ENCODE measurements at regions not wholly inside any gene's neighbourhood (a gene's known extent, or its start where the extent isn't known, plus 50 kb on each side); places are given as distances from the start of the nearest gene placed in this dataset.

GRCh38 chr1:195153107-195153506 is 1455.1 kb downstream of the KCNT2 start:
- Histone ChIP-seq H3K4me3 (ENCODE audit: low read length) (no peak overlapping the region), H3K4me1 (ENCODE audit: insufficient read depth, low read length) (no peaks in the 10 kb centered on the region)

DNA sequence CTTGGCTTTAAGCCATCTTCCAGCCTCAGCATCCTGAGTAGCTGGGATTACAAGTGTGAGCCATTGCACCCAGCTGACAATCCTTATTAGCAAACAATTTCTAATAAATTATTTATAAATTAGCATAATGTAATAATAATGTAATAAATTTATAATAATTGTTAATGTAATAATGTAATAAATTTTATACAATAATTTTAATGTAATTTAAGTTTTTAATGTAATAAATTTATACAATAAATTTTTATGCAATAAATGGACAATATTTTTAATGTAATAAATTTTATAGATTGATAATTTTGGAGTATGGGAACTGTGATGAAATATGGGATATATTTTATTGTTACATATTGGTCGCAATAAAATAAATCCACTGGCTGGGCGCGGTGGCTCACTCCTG is 1457.5 kb downstream of the KCNT2 start:
- no peaks in the 10 kb centered on the region for H3K9me3 ChIP-seq (ENCODE audit: low read depth, low read length)
- no peaks in the 10 kb centered on the region for H3K27me3 ChIP-seq (ENCODE audit: insufficient read depth, low read length)
- H3K4me1 ChIP-seq (ENCODE audit: insufficient read depth, low read length) = no peaks in the 10 kb centered on the region
- no peak overlapping the region for H3K4me3 ChIP-seq (ENCODE audit: low read length)

More at GRCh38 chr1:195153107-195153506, 1455.1 kb downstream of the KCNT2 start:
- Histone ChIP-seq H3K9me3 (ENCODE audit: low read depth, low read length) (no peaks in the 10 kb centered on the region), H3K27me3 (ENCODE audit: insufficient read depth, low read length) (no peaks in the 10 kb centered on the region)

- H3K27me3 ChIP-seq (ENCODE audit: insufficient read depth, low read length) = no peaks in the 10 kb centered on the region
- H3K9me3 ChIP-seq (ENCODE audit: low read depth, low read length) = no peaks in the 10 kb centered on the region
- H3K4me1 ChIP-seq (ENCODE audit: insufficient read depth, low read length) = no peaks in the 10 kb centered on the region
- no peak overlapping the region for H3K4me3 ChIP-seq (ENCODE audit: low read length)
Observed at GRCh38 chr1:195141294-195141693, 1466.9 kb downstream of the KCNT2 start.

DNA sequence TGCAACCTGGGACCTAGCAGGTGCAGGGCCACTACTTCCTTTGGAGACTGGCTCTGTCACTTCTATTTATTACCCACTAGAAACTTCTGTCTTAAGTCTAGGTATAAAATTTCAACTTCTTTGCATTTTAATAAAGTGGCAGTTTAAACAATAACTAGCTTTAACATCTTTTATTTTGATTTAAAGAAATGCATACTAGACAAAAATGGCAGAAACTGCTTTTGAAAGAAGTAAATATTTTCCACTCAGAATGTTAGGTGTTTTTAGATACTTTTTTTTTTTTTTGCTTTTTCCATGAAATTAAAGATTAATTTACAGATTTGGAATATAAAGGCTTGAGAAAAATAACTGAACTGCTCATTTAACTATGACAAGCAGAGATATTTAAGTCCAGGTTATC is 1477.6 kb downstream of the KCNT2 start:
- H3K4me3 ChIP-seq (ENCODE audit: low read length) = no peak overlapping the region
- no peaks in the 10 kb centered on the region for H3K27me3 ChIP-seq (ENCODE audit: insufficient read depth, low read length)

DNA sequence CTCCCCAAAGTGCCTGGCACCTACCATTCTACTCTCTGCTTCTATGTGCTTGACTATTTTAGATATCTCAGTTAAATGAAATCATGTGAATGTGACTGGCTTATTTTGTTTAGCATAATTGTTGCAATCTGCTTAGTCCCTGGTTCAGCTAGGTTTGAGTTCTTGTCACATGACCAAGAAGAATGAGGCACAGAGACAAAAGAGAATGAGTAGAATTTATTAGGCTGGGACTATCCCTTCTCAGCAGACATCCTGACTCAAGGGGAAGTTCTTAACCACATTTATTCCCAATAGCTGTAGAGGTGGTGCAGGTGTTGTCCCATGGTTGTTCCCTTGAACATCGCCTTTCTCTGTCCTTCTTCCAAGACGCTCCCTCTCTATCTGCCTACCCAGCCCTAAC is 1485.7 kb downstream of the KCNT2 start:
- Histone ChIP-seq H3K4me3 (ENCODE audit: low read length) (no peak overlapping the region), H3K27me3 (ENCODE audit: insufficient read depth, low read length) (no peaks in the 10 kb centered on the region), H3K4me1 (ENCODE audit: insufficient read depth, low read length) (no peaks in the 10 kb centered on the region), H3K9me3 (ENCODE audit: low read depth, low read length) (peaks cover 9% of the 10 kb centered on the region)

More for the DNA sequence above, 1477.6 kb downstream of the KCNT2 start:
- Histone ChIP-seq H3K4me1 (ENCODE audit: insufficient read depth, low read length) (no peaks in the 10 kb centered on the region), H3K9me3 (ENCODE audit: low read depth, low read length) (no peaks in the 10 kb centered on the region)

GRCh38 chr1:195113471-195113870 is 1494.8 kb downstream of the KCNT2 start:
- Histone ChIP-seq H3K9me3 (ENCODE audit: low read depth, low read length) (no peaks in the 10 kb centered on the region), H3K4me3 (ENCODE audit: low read length) (no peak overlapping the region), H3K27me3 (ENCODE audit: insufficient read depth, low read length) (no peaks in the 10 kb centered on the region), H3K4me1 (ENCODE audit: insufficient read depth, low read length) (no peaks in the 10 kb centered on the region)

GRCh38 chr1:195105773-195106172 is 1502.5 kb downstream of the KCNT2 start:
- H3K9me3 ChIP-seq (ENCODE audit: low read depth, low read length) = no peaks in the 10 kb centered on the region
- H3K27me3 ChIP-seq (ENCODE audit: insufficient read depth, low read length) = no peaks in the 10 kb centered on the region
- H3K4me1 ChIP-seq (ENCODE audit: insufficient read depth, low read length) = no peaks in the 10 kb centered on the region
- H3K4me3 ChIP-seq (ENCODE audit: low read length) = no peak overlapping the region

GRCh38 chr1:195105281-195105680 is 1503.0 kb downstream of the KCNT2 start:
- Histone ChIP-seq H3K27me3 (ENCODE audit: insufficient read depth, low read length) (no peaks in the 10 kb centered on the region), H3K9me3 (ENCODE audit: low read depth, low read length) (no peaks in the 10 kb centered on the region), H3K4me1 (ENCODE audit: insufficient read depth, low read length) (no peaks in the 10 kb centered on the region), H3K4me3 (ENCODE audit: low read length) (no peak overlapping the region)

GRCh38 chr1:195097316-195097715 is 1510.9 kb downstream of the KCNT2 start:
- H3K4me1 ChIP-seq (ENCODE audit: insufficient read depth, low read length) = no peaks in the 10 kb centered on the region
- no peaks in the 10 kb centered on the region for H3K27me3 ChIP-seq (ENCODE audit: insufficient read depth, low read length)
- no peak overlapping the region for H3K4me3 ChIP-seq (ENCODE audit: low read length)
- H3K9me3 ChIP-seq (ENCODE audit: low read depth, low read length) = no peaks in the 10 kb centered on the region

GRCh38 chr1:195096051-195096521 is 1512.2 kb downstream of the KCNT2 start:
- H3K27me3 ChIP-seq (ENCODE audit: insufficient read depth, low read length) = no peaks in the 10 kb centered on the region
- no peaks in the 10 kb centered on the region for H3K4me1 ChIP-seq (ENCODE audit: insufficient read depth, low read length)
- H3K9me3 ChIP-seq (ENCODE audit: low read depth, low read length) = no peaks in the 10 kb centered on the region
- no peak overlapping the region for H3K4me3 ChIP-seq (ENCODE audit: low read length)

- Histone ChIP-seq H3K4me3 (ENCODE audit: low read length) (no peak overlapping the region), H3K9me3 (ENCODE audit: low read depth, low read length) (no peaks in the 10 kb centered on the region), H3K4me1 (ENCODE audit: insufficient read depth, low read length) (no peaks in the 10 kb centered on the region), H3K27me3 (ENCODE audit: insufficient read depth, low read length) (no peaks in the 10 kb centered on the region)
Observed at GRCh38 chr1:195085196-195085595, 1523.0 kb downstream of the KCNT2 start.

GRCh38 chr1:195082183-195082582 is 1526.1 kb downstream of the KCNT2 start:
- Histone ChIP-seq H3K27me3 (ENCODE audit: insufficient read depth, low read length) (no peaks in the 10 kb centered on the region), H3K4me1 (ENCODE audit: insufficient read depth, low read length) (no peaks in the 10 kb centered on the region), H3K9me3 (ENCODE audit: low read depth, low read length) (no peaks in the 10 kb centered on the region), H3K4me3 (ENCODE audit: low read length) (no peak overlapping the region)

GRCh38 chr1:195076682-195077081 is 1531.6 kb downstream of the KCNT2 start:
- H3K4me3 ChIP-seq (ENCODE audit: low read length) = no peak overlapping the region

GRCh38 chr1:195075973-195076372 is 1532.3 kb downstream of the KCNT2 start:
- no peaks in the 10 kb centered on the region for H3K4me1 ChIP-seq (ENCODE audit: insufficient read depth, low read length)
- no peak overlapping the region for H3K4me3 ChIP-seq (ENCODE audit: low read length)
- H3K9me3 ChIP-seq (ENCODE audit: low read depth, low read length) = peaks cover 4% of the 10 kb centered on the region
- H3K27me3 ChIP-seq (ENCODE audit: insufficient read depth, low read length) = no peaks in the 10 kb centered on the region

More at GRCh38 chr1:195076682-195077081, 1531.6 kb downstream of the KCNT2 start:
- no peaks in the 10 kb centered on the region for H3K27me3 ChIP-seq (ENCODE audit: insufficient read depth, low read length)
- H3K4me1 ChIP-seq (ENCODE audit: insufficient read depth, low read length) = no peaks in the 10 kb centered on the region
- peaks cover 4% of the 10 kb centered on the region for H3K9me3 ChIP-seq (ENCODE audit: low read depth, low read length)

GRCh38 chr1:195071461-195071860 is 1536.8 kb downstream of the KCNT2 start:
- no peak overlapping the region for H3K4me3 ChIP-seq (ENCODE audit: low read length)
- peaks cover 4% of the 10 kb centered on the region for H3K9me3 ChIP-seq (ENCODE audit: low read depth, low read length)
- no peaks in the 10 kb centered on the region for H3K4me1 ChIP-seq (ENCODE audit: insufficient read depth, low read length)
- no peaks in the 10 kb centered on the region for H3K27me3 ChIP-seq (ENCODE audit: insufficient read depth, low read length)

DNA sequence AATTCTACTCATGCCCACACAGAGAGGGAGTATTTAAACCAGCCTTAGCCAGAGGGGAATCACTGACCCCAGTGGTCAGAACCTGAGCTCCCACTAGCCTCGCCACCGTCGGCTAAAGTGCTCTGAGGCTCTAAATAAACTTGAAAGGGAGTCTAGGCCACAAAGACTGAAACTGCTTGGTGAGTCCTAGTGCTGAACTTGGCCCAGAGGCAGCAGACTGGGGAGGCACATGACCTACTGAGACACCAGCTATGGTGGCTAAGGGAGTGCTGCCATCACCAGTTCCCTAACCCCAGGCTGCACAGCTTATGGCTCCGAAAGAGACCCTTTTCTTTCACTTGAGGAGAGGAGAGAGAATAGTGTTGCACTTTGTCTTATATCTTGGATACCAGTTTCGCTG is 1542.8 kb downstream of the KCNT2 start:
- Histone ChIP-seq H3K9me3 (ENCODE audit: low read depth, low read length) (no peaks in the 10 kb centered on the region), H3K27me3 (ENCODE audit: insufficient read depth, low read length) (no peaks in the 10 kb centered on the region), H3K4me3 (ENCODE audit: low read length) (no peak overlapping the region), H3K4me1 (ENCODE audit: insufficient read depth, low read length) (no peaks in the 10 kb centered on the region)

All from mononuclear cell (primary cell).